IMR-90 (cell line): ENCODE measurements at regions not wholly inside any gene's neighbourhood (a gene's known extent, or its start where the extent isn't known, plus 50 kb on each side); places are given as distances from the start of the nearest gene placed in this dataset.

Experiments used
- ATAC-seq: fragments of 200-7000 bp; cut with Tn5 transposase; 2 replicates; pipeline ENCODE4 v1.9.1; 2020; ENCODE audit warnings: low read depth, mild to moderate bottlenecking, moderate library complexity
- BruUV-seq: library from RNA; stranded (reverse); fragments of 400-500 nt; replicated peaks from 2 replicates; lab custom pipeline; 2021; lab: Mats Ljungman, UMichigan
- CTCF ChIA-PET: fragments of 300-600 bp; formaldehyde crosslinking; extraction: SDS; loops from one replicate; lab custom pipeline; 2021; ENCODE audit warnings: antibody characterized with exemption; lab: Yijun Ruan, JAX
- POLR2A ChIA-PET: fragments of 300-600 bp; sonication (Branson Sonifier 250); formaldehyde crosslinking; loops from one replicate; lab custom pipeline; 2022; ENCODE audit warnings: antibody characterized with exemption; ENCODE audit not compliant: unreplicated experiment; lab: Charles Lee
- DNase-seq: peaks from one replicate; pipeline ENCODE4 v3.0.0; 2013
- H2AFZ ChIP-seq: replicated peaks from 2 replicates; pipeline ENCODE3; 2013; ENCODE audit warnings: low read length, mild to moderate bottlenecking; ENCODE audit not compliant: poor library complexity
- H2AK5ac ChIP-seq: 2 replicates; pipeline ENCODE4 v1.6.1; 2013; ENCODE audit warnings: low read depth, low read length, inconsistent platforms
- H2AK9ac ChIP-seq: replicated peaks from 2 replicates; pipeline ENCODE3; 2013; ENCODE audit warnings: mild to moderate bottlenecking, low read depth, low read length, moderate library complexity; ENCODE audit not compliant: poor library complexity
- H2BK120ac ChIP-seq: 2 replicates; pipeline ENCODE4 v1.6.1; 2013; ENCODE audit warnings: low read depth, low read length, inconsistent platforms
- H2BK15ac ChIP-seq: 3 replicates; pipeline ENCODE4 v1.6.1; 2013; ENCODE audit warnings: low read depth, low read length, inconsistent platforms
- H2BK20ac ChIP-seq: 2 replicates; pipeline ENCODE4 v1.6.1; 2013; ENCODE audit warnings: low read depth, mild to moderate bottlenecking, inconsistent platforms, low read length, moderate library complexity
- H2BK5ac ChIP-seq: 2 replicates; pipeline ENCODE4 v1.6.1; 2013; ENCODE audit warnings: mild to moderate bottlenecking, low read depth, low read length, inconsistent platforms; ENCODE audit not compliant: poor library complexity, severe bottlenecking
- H3K14ac ChIP-seq: replicated peaks from 2 replicates; pipeline ENCODE4 v1.6.1; 2013; ENCODE audit warnings: low read depth, low read length, inconsistent platforms
- H3K18ac ChIP-seq: 2 replicates; pipeline ENCODE4 v1.6.1; 2013; ENCODE audit warnings: low read depth, low read length, control low read depth
- H3K23ac ChIP-seq: 2 replicates; pipeline ENCODE4 v1.6.1; 2013; ENCODE audit warnings: low read depth, low read length, inconsistent platforms
- H3K27ac ChIP-seq: 2 replicates; pipeline ENCODE4 v1.5.1; 2013; ENCODE audit warnings: mild to moderate bottlenecking, control low read depth, low read length; ENCODE audit not compliant: insufficient read depth
- H3K27me3 ChIP-seq: 2 replicates; pipeline ENCODE4 v1.6.1; 2013; ENCODE audit warnings: low read length; ENCODE audit not compliant: control insufficient read depth, insufficient read depth
- H3K36me3 ChIP-seq: 2 replicates; pipeline ENCODE4 v1.6.1; 2013; ENCODE audit warnings: low read length, mixed read lengths; ENCODE audit not compliant: control insufficient read depth, insufficient read depth
- H3K4ac ChIP-seq: 2 replicates; pipeline ENCODE4 v1.6.1; 2013; ENCODE audit warnings: low read depth, low read length, inconsistent platforms
- H3K4me1 ChIP-seq: 2 replicates; pipeline ENCODE4 v1.6.1; 2013; ENCODE audit warnings: low read length, mixed read lengths; ENCODE audit not compliant: control insufficient read depth, insufficient read depth
- H3K4me2 ChIP-seq: 2 replicates; pipeline ENCODE4 v1.6.1; 2013; ENCODE audit warnings: low read depth, mild to moderate bottlenecking, control low read depth, low read length, moderate library complexity
- H3K4me3 ChIP-seq: 2 replicates; pipeline ENCODE4 v1.5.1; 2013; ENCODE audit warnings: low read depth, mild to moderate bottlenecking, control low read depth, low read length, moderate library complexity; ENCODE audit not compliant: insufficient read depth
- H3K56ac ChIP-seq: 2 replicates; pipeline ENCODE4 v1.6.1; 2013; ENCODE audit warnings: low read length, inconsistent platforms; ENCODE audit not compliant: insufficient read depth; ENCODE audit errors: extremely low read depth
- H3K79me1 ChIP-seq, 2 experiments: 2 replicates each; pipeline ENCODE4 v1.6.1; 2013; ENCODE audit warnings: low read length in 2 of 2, inconsistent platforms in 1 of 2, low read depth in 1 of 2
- H3K9ac ChIP-seq: 2 replicates; pipeline ENCODE4 v1.6.1; 2013; ENCODE audit warnings: low read depth, low read length, control low read depth
- H3K9me1 ChIP-seq: 2 replicates; pipeline ENCODE4 v1.6.1; 2013; ENCODE audit warnings: low read length, inconsistent platforms; ENCODE audit not compliant: insufficient read depth
- H3K9me3 ChIP-seq: 2 replicates; pipeline ENCODE4 v1.6.1; 2013; ENCODE audit warnings: low read length; ENCODE audit not compliant: control insufficient read depth, insufficient read depth
- H4K20me1 ChIP-seq: 2 replicates; pipeline ENCODE4 v1.6.1; 2013; ENCODE audit warnings: low read length, inconsistent platforms; ENCODE audit not compliant: insufficient read depth
- H4K5ac ChIP-seq: 2 replicates; pipeline ENCODE4 v1.6.1; 2013; ENCODE audit warnings: mild to moderate bottlenecking, low read depth, low read length, control low read depth
- H4K8ac ChIP-seq, 2 experiments: 2 replicates each; pipeline ENCODE4 v1.6.1; 2013; ENCODE audit warnings: low read depth in 2 of 2, low read length in 2 of 2, control low read depth in 1 of 2, inconsistent platforms in 1 of 2
- H4K91ac ChIP-seq: 2 replicates; pipeline ENCODE4 v1.6.1; 2013; ENCODE audit warnings: low read depth, low read length, inconsistent platforms; ENCODE audit not compliant: insufficient read depth
- BHLHE40 ChIP-seq: fragments of 150-350 bp; IDR thresholded peaks from 2 replicates; pipeline ENCODE4 v1.6.1; 2016; ENCODE audit warnings: mild to moderate bottlenecking, low read depth, low read length
- CEBPB ChIP-seq: IDR thresholded peaks from 2 replicates; pipeline ENCODE4 v1.6.1; 2012; ENCODE audit warnings: low read depth, low read length, improper control_type of control experiment
- CHD1 ChIP-seq: IDR thresholded peaks from 2 replicates; pipeline ENCODE4 v1.6.1; 2012; ENCODE audit warnings: low read depth, low read length, improper control_type of control experiment
- CTCF ChIP-seq: conservative IDR thresholded peaks from 2 replicates; pipeline ENCODE4 v1.5.1; 2012; ENCODE audit warnings: mild to moderate bottlenecking, low read depth, low read length, improper control_type of control experiment
- ELK1 ChIP-seq: fragments of 150-350 bp; IDR thresholded peaks from 2 replicates; pipeline ENCODE4 v1.6.1; 2016; ENCODE audit warnings: low read depth, mild to moderate bottlenecking, low read length, moderate library complexity, borderline replicate concordance
- FOS ChIP-seq: fragments of 150-350 bp; IDR thresholded peaks from 2 replicates; pipeline ENCODE4 v1.6.1; 2016; ENCODE audit warnings: low read depth, low read length
- MAFK ChIP-seq: IDR thresholded peaks from 2 replicates; pipeline ENCODE4 v1.6.1; 2012; ENCODE audit warnings: low read depth, low read length, improper control_type of control experiment
- MAZ ChIP-seq: IDR thresholded peaks from 2 replicates; pipeline ENCODE4 v1.6.1; 2012; ENCODE audit warnings: low read depth, mild to moderate bottlenecking, low read length, improper control_type of control experiment, moderate library complexity, borderline replicate concordance
- MXI1 ChIP-seq: IDR thresholded peaks from 2 replicates; pipeline ENCODE4 v1.6.1; 2012; ENCODE audit warnings: low read depth, mild to moderate bottlenecking, low read length, moderate library complexity, borderline replicate concordance
- NFE2L2 ChIP-seq: fragments of 150-350 bp; IDR thresholded peaks from 2 replicates; pipeline ENCODE4 v1.6.1; 2016; ENCODE audit warnings: low read depth, mild to moderate bottlenecking, low read length
- POLR2A ChIP-seq: IDR thresholded peaks from 2 replicates; pipeline ENCODE4 v1.6.1; 2012; ENCODE audit warnings: mild to moderate bottlenecking, low read depth, low read length
- RAD21 ChIP-seq: IDR thresholded peaks from 2 replicates; pipeline ENCODE4 v1.6.1; 2012; ENCODE audit warnings: low read length, improper control_type of control experiment
- RCOR1 ChIP-seq: IDR thresholded peaks from 2 replicates; pipeline ENCODE4 v1.6.1; 2012; ENCODE audit warnings: mild to moderate bottlenecking, low read length, improper control_type of control experiment; ENCODE audit not compliant: insufficient replicate concordance
- RFX5 ChIP-seq: IDR thresholded peaks from 2 replicates; pipeline ENCODE4 v1.8.0; 2012; ENCODE audit warnings: low read depth, mild to moderate bottlenecking, low read length, moderate library complexity
- SMC3 ChIP-seq: fragments of 150-350 bp; IDR thresholded peaks from 2 replicates; pipeline ENCODE4 v1.6.1; 2016; ENCODE audit warnings: low read depth, mild to moderate bottlenecking, antibody characterized with exemption, low read length, moderate library complexity
- USF2 ChIP-seq: fragments of 150-350 bp; IDR thresholded peaks from 2 replicates; pipeline ENCODE4 v1.6.1; 2017; ENCODE audit warnings: mild to moderate bottlenecking, antibody characterized with exemption, low read length, low read depth
- WGBS, 2 experiments: methylation state at CpG; one replicate each; pipeline versions ENCODE4 v1.1.5 to v1.1.7; 2013; ENCODE audit warnings: missing lambda C conversion rate in 2 of 2; ENCODE audit not compliant: insufficient read length in 1 of 2; ENCODE audit errors: extremely low coverage in 2 of 2; 5-methylcytosine and 5-hydroxymethylcytosine counted together
- dilution Hi-C: fragments of 300-500 bp; cut with HindIII; formaldehyde crosslinking; loops from one replicate; pipeline ENCODE4 v1.14.3; 2018; ENCODE audit warnings: low sequenced_read_pairs; ENCODE audit not compliant: unreplicated experiment
- in situ Hi-C: fragments of 300-500 bp; cut with MboI; formaldehyde crosslinking; loops from 3 replicates; pipeline ENCODE4 v1.14.3; 2019; ENCODE audit warnings: low sequenced_read_pairs, inconsistent platforms, mixed read lengths
- intact Hi-C: fragments of 100-400 bp; cut with micrococcal nuclease; formaldehyde crosslinking; loops from 2 replicates; pipeline ENCODE4 v1.10.0; 2022

- Histone ChIP-seq H2BK5ac (no peak overlapping the region), H3K9ac (no peak overlapping the region), H3K4me3 (no peak overlapping the region), H3K79me1 (no peaks in the 10 kb centered on the region), H3K4me2 (no peak overlapping the region), H4K91ac (no peak overlapping the region), H4K5ac (no peak overlapping the region), H3K4ac (no peak overlapping the region), H2AK9ac (no peak overlapping the region), H3K56ac (no peak overlapping the region), H3K23ac (no peak overlapping the region), H3K27ac (no peak overlapping the region), H3K9me1 (no peaks in the 10 kb centered on the region), H2BK20ac (no peak overlapping the region), H2AK5ac (no peak overlapping the region), H3K14ac (no peak overlapping the region), H3K4me1 (no peaks in the 10 kb centered on the region), H4K20me1 (no peaks in the 10 kb centered on the region), H3K9me3 (no peaks in the 10 kb centered on the region), H2BK120ac (no peak overlapping the region), H3K36me3 (no peaks in the 10 kb centered on the region), H4K8ac (no peak overlapping the region), H3K18ac (no peak overlapping the region), H2BK15ac (no peak overlapping the region), H2AFZ (no peak overlapping the region), H3K27me3 (peaks cover 16% of the 10 kb centered on the region)
- ChIA-PET CTCF (no interaction called here), POLR2A (no interaction called here)
- dilution Hi-C loops (no loop called here), intact Hi-C loops (no loop called here), in situ Hi-C loops (no loop called here)
- ATAC-seq = no peak
- WGBS, 2 experiments = 46% methylated on average over 6 of the region's 8 CpGs; no CpG with 5 or more reads in 1 of the 2 experiments
- no peak for DNase-seq
- TF ChIP-seq FOS (no peak), RCOR1 (no peak), ELK1 (no peak), CTCF (no peak), RFX5 (no peak), MXI1 (no peak), MAFK (no peak), USF2 (no peak), RAD21 (no peak), POLR2A (no peak), MAZ (no peak), BHLHE40 (no peak), CHD1 (no peak), CEBPB (no peak), SMC3 (no peak), NFE2L2 (no peak)
- BruUV-seq = no TSS peak
Observed at GRCh38 chr20:5484926-5485325, 125.9 kb downstream of the GPCPD1 start.
